Hepatocyte (in vitro differentiated cells): ENCODE measurements at regions not wholly inside any gene's neighbourhood (a gene's known extent, or its start where the extent isn't known, plus 50 kb on each side); places are given as distances from the start of the nearest gene placed in this dataset.

Source experiments
- CTCF ChIP-seq: fragments of 200-600 bp; sonication (generic); IDR thresholded peaks from 2 replicates; pipeline ENCODE4 v1.5.1; 2016; ENCODE audit warnings: antibody characterized with exemption, mild to moderate bottlenecking; ENCODE audit not compliant: poor library complexity
- EZH2 ChIP-seq: fragments of 200-600 bp; sonication (generic); IDR thresholded peaks from 2 replicates; pipeline ENCODE4 v1.6.1; 2016; ENCODE audit warnings: antibody characterized with exemption, mild to moderate bottlenecking, borderline replicate concordance
- EZH2phosphoT487 ChIP-seq: fragments of 200-600 bp; sonication (generic); IDR thresholded peaks from one replicate; pipeline ENCODE4 v1.6.1; 2018; ENCODE audit warnings: antibody characterized with exemption, mild to moderate bottlenecking, low read depth, moderate library complexity; ENCODE audit not compliant: unreplicated experiment, severe bottlenecking

- TF ChIP-seq CTCF (no peak), EZH2 (no peak), EZH2phosphoT487 (no peak)
These were observed 292.9 kb upstream of the NR2F2 start for GRCh38 chr15:96037584-96037983.
